HG03045 (cell line): ENCODE measurements at regions not wholly inside any gene's neighbourhood (a gene's known extent, or its start where the extent isn't known, plus 50 kb on each side); places are given as distances from the start of the nearest gene placed in this dataset.
"Not testable (repeated sequence)": the region's sequence is repeated elsewhere in the genome, so short reads cannot be mapped to it uniquely, and the experiment has no call there.

Experiments
- ATAC-seq: cut with Tn5 transposase; IDR thresholded peaks from one replicate; pipeline ENCODE4 v1.9.1; 2021; ENCODE audit warnings: mild to moderate bottlenecking, moderate library complexity; ENCODE audit not compliant: unreplicated experiment

DNA sequence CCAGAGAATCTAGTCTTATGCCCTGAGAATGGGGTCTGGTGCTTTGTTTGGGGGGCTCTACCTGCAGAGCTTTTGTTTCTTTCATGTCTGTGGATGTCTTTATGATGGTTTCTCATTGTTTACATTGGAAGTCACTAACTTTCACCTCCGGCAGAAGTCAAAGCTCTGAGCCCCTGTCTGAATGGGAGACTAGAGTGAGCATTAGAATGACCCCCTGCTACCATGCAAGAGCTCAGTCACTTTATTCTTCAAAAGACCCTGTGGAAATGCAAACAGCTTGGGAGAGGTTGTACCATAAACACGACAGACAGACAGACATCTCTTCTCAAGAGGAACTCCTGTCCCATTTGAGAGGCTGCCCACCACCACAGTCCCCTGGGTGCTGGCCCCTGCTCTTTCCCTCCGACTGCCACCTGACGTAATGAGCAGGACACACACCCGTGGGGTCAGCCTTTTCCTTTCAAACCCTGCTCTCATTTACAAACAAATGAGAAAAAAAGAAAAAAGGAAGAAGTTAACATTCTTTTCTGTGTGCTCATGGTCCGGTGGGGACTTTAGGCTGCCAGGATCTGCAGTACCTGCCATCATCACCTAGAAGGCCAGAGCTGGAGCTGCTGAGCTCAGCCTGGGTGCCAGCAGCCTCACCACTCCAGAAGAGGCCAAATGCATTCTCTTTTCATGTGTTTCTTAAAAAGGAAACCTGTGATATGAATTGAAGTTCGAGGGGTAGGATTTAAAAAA lies 91.6 kb downstream of the FZD1 start:
- no peak for ATAC-seq

DNA sequence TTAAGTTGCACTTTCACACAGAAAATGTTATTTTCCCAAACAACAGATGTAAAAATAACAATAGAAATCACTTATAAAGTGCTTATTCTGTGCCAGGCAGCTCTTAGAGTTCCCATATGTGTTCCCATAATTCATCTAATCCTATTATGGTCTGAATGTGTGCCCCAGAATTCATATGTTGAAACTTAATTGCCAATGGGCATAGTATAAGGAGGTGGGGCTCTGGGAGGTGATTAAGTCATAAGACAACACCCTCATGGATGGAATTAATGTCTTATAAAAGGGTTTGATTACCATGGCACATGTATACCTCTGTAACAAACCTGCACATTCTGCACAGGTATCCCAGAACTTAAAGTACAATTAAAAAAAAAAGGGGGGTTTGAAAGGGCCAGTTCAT lies 92.7 kb downstream of the FZD1 start:
- ATAC-seq: no peak

DNA sequence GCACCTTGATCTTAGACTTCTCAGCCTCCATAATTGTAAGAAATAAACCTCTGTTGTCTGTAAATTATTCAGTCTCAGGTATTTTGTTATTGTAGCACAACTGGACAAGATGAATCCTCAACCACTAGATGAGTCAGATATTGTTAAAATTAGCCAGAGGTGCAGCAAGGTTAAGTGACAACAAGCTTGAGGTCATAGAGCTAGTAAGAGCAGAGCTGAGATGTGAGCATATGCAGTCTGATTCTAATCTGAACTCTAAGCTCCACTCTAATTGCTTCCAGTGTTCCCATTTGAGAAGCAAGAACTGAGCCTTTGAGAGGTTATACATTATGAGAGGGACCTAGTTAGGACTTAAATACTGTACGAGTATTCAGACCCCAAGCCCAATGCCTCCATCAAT lies 93.1 kb downstream of the FZD1 start:
- ATAC-seq: no peak

DNA sequence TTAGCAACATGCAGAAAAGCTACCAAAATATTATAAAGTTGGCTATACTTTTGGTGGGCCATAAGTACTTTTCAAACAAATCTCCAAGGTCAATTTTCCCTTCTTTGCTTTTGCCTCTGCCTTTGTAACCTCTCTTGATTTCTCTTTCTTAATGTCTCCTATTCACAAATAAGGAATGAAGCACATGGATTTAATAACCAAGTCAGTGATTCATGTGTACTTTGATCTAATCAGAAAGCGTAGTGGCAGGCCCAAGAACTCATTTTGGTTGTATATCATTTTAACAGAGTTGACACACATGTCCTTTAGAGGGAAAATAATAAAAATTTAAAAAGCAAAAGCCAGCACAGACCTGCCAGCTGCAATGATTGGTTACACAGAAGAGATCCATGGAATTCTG lies 93.7 kb downstream of the FZD1 start:
- ATAC-seq: no peak

DNA sequence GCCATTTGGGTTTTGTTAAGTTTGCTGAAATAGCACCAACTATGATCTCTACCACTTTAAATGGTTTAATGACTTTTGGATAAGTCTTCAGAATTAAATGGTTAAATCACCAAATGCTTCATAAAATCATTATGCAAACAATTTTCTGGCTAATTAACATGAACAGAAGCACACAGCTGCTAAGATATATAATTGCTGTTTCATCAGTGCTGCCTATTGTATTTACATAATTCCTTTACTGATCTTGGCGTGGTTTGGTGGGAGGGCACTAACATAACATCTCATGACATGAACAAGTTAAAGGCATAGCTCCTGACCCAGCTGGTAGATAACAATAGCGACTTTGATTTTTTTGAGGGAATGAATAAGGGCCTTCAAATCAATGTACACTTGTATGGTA lies 94.1 kb downstream of the FZD1 start:
- no peak for ATAC-seq

DNA sequence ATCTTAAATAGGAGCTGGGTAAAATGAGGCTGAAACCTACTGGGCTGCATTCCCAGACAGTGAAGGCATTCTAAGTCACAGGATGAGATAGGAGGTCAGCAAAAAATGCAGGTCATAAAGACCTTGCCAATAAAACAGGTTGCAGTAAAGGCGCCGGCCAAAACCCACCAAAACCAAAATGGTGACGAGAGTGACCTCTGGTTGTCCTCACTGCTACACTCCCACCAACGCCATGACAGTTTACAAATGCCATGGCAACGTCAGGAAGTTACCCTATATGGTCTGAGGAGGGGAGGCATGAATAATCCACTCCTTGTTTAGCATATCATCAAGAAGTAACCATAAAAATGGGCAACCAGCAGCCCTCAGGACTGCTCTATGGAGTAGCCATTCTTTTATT lies 100.9 kb downstream of the FZD1 start:
- not testable (repeated sequence) for ATAC-seq

DNA sequence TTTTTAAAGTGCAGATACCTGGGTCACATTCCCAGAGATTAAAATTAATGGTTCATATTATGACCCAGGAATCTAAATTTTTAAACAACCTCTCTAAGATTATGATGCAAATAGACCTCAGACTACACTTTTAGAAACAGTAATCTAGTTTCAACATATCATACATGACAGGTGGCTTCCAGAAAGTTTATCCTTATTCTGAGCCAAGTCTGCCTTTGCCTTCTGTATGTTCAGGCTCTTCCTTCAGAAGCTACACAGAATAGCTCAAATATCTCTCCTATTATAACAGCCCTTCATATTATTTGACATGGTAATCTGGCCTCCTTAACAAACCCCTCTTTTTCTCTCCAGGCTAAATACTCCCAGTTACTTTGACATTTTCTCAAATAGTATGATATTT lies 101.9 kb downstream of the FZD1 start:
- no peak for ATAC-seq

DNA sequence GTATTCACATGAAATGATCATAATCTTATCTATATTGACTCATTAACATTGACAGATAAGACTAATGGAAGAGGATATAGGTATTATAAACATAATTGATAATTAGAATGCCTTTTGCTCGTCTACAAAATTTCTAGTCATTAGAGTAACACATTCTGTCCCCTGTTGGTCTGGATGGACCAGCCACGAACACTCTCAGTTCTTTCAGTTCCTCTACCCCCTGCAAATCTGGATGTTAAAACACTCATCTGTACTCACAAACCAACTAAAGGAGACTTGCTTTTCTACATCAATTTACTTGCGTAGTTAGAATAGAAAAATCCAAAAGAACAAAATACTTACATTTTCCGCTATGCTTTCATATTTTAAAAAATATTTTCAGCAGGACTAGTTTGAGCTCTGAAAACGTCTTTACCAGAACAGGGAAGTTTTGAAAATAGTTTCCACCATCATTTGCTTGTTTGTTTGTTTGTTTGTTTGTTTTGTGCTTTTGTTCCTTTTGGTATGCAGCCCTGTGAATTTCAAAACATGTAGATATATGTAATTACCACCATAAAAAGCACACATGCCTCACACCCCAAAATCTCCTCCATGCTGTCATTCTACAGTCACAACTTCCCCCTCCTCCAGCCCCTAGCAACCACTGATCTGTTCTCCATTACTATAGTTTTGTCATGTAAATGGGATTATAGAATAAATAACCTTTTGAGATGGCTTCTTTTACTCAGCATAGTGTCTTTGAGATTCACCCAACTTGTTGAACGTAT lies 103.8 kb downstream of the FZD1 start:
- ATAC-seq: no peak

DNA sequence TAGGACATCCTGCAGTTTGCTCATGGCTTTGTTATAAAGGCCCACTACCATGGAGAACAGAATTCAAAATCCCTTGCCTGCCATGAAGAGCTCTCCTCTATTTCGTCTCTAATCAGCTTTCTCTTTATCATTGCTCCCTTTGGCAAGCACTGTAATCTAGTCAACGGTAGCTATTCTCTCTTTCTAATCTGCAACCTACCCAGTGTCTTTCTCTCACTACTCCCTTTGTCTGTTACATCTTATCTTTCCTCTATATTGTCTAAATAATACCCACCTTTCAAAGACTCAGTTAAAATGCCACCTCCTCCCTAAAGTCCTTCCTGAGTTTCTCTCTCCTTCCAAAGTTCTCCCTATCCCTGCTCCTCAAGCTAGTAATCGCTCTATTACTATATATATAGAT lies 108.1 kb downstream of the FZD1 start:
- ATAC-seq: no peak

DNA sequence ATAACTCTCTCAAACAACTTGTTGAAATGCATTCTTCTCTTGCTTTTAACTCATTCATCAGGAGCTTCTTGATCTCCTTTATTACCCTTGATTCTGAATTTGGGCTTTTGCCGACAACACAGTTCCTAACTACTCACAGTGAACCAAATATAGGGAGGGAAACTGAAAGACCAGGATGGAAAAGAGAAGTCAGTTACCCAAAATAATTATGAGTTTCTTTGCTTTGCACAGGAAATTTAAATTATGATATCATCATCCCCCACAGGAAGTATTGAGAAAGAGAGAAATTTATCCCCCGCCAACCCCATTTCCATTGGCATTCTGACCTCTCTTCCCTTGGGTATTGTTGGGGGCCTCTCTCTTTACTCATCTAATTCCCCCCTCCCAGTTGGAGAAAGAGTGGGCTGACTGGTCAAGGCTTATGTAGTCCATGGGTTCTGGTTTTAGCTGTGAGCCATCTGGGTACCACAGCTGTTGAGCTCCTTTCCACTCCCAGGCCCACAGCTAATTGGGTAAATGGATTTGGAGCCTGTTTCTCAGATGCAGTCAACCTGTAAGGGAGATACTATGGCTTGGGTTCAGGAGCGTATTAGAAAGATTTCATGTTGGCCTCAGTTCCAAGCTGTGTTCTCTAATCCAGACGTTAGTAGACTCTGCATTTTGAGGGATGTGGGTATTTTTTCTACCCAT lies 109.0 kb downstream of the FZD1 start:
- ATAC-seq: no peak

DNA sequence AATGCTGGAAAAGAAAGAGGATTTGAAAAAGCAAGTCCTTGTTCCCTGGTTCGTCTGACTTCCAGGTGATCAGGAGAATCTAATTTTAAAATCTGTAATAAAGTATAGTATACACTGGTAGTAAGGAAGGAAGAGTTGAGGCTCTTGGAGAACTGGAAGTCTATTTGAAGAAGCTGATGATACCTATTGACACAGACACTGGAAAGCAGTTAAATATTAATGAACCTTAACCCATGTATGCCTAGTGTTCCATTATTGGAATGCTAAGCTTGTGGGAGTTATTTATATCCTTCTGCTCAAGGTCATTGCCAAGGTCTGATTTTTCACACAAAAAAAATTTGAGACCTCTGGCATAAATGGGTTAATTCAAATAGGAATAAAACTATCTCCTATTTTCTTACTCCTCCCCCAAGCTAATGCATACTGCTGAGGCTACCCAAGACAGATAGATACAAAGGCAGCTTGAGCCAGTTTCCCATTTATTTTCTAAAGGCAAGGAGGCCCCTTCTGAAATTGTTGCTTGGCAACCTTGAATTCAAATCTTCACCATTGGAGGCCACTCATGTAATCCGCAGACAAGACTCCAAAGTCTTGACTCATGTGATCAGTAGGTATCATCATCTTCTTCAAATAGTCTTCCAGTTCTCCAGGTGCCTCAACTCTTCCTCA lies 110.2 kb downstream of the FZD1 start:
- no peak for ATAC-seq

DNA sequence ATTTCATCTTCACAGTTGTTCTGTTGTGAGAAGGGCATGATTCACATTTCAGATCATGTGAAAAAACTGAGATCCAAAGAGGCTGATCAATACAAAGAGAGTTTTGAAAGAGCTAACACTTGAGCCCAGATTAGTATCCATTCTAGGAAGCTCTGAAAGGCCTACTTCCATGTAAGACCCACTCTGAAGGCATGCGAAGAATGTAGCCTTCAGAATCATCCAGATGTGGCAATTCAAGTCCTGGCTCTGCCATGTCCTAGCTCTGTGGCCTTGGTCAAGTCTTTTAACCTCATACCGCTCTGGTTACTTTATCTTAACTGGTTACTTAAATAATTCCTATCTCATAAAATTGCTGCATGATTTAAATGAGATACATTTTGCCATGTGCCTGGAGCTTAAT lies 111.1 kb downstream of the FZD1 start:
- ATAC-seq: no peak

DNA sequence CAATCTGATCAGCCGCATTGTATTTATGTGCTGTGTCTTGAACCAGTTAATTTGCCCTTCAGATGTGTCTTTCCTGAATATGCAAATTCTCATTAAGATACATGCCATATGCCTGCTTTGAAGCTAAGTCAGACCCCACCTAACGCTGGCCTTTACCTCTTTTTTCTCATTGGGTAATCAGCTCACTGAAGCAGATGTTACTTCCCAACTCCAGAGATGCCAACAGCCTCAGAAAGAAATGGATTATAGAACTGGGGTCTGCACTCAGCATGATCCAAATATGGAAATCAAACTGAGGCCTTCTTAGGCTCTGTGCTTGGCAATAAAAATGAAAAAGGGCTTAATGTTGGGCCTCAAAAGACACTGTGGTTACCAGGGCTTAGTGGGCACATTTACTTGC lies 113.9 kb downstream of the FZD1 start:
- ATAC-seq: no peak

DNA sequence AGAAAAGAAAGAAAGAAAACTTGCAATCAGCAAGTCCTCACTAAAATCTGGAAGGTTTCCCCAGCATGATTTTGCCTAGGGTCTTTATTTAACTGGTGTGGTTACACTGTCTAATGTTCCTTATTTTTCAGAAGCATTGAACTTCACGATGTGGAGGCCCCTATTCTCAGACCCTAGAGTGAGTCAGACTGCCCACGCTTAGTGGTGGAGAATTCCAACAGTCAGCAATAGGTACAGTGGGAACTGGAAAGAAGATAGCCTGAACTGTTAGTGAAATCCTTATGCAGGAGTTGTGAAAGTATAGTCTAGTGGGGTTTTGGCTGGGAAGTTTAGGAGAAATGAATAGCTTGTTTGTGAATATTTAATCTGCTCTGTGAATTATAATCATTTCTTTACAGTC lies 115.0 kb downstream of the FZD1 start:
- ATAC-seq: no peak

DNA sequence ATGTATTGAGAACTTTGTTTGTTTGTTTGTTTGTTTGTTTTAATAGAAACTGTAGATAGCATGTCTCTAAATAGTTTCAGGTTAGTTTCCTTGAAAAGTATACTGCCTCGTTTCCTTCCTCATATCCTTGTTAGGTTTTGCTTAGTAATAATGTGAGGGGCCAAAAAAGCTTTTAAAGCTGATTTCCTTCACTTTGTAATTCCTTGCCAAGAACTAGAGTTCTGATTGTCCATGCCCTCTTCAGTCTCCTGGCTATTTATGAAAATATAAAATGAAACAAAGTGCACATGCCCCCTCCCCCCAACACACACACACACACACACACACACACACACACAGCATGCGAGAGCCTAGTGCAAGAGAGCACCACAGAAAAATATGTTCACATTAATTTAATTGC lies 115.8 kb downstream of the FZD1 start:
- no peak for ATAC-seq

DNA sequence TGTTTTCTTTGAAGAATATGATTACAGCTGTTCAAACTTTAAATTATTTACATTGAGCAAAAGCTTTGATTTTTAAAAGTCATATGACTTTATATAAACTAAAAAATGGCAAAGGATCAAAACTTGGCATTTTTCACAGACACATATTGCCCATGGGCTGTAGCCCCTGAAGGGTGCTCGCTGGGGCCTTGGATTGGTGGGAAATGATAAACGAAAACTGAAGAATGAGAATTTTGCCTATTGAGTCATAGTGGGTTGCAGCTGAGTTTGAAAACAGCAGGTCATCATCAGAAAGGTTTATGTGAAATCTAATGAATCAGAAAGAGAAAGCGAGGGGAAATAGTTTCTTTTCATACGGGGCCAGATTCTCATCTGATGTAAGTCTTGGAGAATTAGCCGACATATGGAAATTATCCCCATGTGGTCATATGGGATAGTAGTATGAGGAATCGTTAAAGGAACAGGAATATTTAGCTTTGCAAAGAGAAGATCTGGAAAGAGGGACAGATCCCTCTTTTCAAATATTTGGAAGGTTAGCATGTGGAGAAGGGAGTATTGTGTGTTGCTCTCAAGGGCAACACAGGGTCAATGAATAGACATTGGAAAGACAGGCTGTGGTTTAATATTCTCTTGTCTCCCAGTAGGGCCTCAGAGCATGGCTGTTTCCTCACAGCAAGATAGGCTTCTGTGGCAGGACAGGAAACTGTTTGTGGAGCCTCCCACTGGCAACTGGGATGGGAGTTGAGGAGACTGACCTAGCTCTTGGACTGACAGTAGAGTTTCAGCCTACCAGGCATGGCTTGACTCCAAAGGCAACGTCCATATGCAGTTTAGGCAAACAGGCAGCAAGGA lies 119.0 kb downstream of the FZD1 start:
- ATAC-seq: no peak

DNA sequence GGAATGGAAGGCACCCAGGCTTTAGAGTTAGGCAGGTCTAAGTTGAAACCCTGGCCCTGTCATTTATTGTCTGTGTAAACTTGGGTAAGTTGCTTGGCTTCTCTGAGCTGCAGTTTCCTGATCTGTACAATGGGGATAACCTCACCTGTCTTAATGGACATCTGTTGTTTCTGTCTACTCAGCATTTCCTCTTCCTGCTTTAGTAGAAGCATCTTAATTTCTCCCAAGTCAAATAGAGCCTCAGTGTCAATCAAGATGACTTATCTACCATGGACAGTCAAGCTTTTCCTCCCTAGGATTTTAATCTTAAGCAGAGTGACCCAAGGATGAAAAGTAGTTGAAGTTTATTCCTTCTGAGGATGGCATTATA lies 119.7 kb downstream of the FZD1 start:
- no peak for ATAC-seq

DNA sequence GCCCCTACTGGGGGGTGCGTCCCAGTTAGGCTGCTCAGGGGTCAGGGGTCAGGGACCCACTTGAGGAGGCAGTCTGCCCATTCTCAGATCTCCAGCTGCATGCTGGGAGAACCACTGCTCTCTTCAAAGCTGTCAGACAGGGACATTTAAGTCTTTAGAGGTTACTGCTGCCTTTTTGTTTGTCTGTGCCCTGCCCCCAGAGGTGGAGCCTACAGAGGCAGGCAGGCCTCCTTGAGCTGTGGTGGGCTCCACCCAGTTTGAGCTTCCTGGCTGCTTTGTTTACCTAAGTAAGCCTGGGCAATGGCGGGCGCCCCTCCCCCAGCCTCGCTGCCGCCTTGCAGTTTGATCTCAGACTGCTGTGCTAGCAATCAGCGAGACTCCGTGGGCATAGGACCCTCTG lies 130.5 kb downstream of the FZD1 start:
- ATAC-seq: not testable (repeated sequence)

DNA sequence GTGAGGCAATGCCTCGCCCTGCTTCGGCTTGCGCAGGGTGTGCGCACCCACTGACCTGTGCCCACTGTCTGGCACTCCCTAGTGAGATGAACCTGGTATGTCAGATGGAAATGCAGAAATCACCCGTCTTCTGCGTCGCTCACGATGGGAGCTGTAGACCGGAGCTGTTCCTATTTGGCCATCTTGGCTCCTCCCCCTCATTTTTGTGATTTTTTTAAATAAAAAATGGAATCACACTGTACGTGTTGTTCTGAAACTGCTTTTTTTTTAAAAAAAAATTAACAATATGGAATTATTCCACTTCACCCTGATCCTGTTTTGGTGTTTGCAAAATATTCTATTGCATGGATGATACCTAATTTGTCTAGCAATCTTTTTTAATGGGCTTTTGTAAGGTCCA lies 131.1 kb downstream of the FZD1 start:
- ATAC-seq: not testable (repeated sequence)

DNA sequence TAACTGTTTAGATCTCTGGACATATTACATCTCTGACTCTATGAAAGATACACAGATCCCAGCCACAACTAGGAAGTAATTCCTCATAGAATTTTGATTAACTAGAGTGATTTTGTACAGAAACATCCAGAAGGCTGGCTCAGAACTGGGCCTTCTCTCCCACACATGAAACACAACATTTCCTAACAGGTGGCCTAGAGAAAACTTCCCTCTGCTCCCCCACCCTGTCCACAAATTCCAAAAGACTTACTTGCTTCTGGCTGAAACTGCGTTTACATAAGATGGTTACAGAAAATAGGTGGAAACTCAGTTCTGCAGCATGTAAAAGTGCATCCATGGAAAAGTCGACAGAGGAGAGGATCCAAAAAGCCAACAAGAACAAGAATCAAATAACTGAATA lies 132.9 kb downstream of the FZD1 start:
- ATAC-seq: no peak

DNA sequence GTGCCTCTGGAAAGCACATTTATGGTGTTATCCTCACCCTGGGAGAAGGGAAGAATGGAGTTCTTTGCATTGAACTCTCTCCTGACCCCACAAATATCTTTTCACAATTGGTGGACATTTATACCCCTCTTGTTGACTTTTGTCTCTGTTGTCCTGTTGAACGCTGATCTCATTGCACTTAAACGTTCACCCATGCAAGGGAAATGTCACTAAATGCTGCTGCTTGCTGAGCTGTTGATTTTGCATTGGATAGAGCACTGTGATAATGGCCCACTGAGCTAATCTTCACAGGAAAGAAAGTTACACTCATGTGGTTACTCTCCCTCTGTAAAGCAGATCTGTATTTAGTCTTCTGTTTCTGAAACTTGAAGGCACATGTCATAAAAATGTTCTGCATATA lies 133.4 kb downstream of the FZD1 start:
- ATAC-seq: no peak
